K562 (cell line): ENCODE measurements at regions not wholly inside any gene's neighbourhood (a gene's known extent, or its start where the extent isn't known, plus 50 kb on each side); places are given as distances from the start of the nearest gene placed in this dataset.

Experiments
- EHMT2 ChIP-seq: fragments of 450-650 bp; IDR thresholded peaks from 2 replicates; pipeline ENCODE4 v1.6.1; 2018; ENCODE audit warnings: antibody characterized with exemption
- ELF2 ChIP-seq: fragments of 250-450 bp; sonication (Bioruptor Pico); IDR thresholded peaks from 2 replicates; pipeline ENCODE4 v1.5.0; 2021; ENCODE audit warnings: mild to moderate bottlenecking
- ELF4 ChIP-seq: fragments of 450-650 bp; formaldehyde crosslinking; IDR thresholded peaks from 2 replicates; pipeline ENCODE4 v1.4.0; 2022; ENCODE audit warnings: missing genetic modification characterization
- HDAC1 ChIP-seq, 2 experiments: fragments of 450-650 bp; IDR thresholded peaks; 2 replicates each; pipeline ENCODE4 v1.6.1; 2016 to 2017; ENCODE audit warnings: inconsistent platforms in 1 of 2, mild to moderate bottlenecking in 1 of 2, moderate library complexity in 1 of 2
- IRF2 ChIP-seq: sonication (generic); formaldehyde crosslinking; IDR thresholded peaks from 2 replicates; pipeline ENCODE4 v1.8.1; 2022; ENCODE audit warnings: mild to moderate bottlenecking, missing genetic modification reagents
- KDM1A ChIP-seq, 2 experiments: fragments of 450-650 bp; IDR thresholded peaks; 2 replicates each; pipeline ENCODE4 v1.6.1; 2016; ENCODE audit warnings: mild to moderate bottlenecking in 2 of 2
- PREB ChIP-seq: sonication (generic); formaldehyde crosslinking; IDR thresholded peaks from 2 replicates; pipeline ENCODE4 v1.8.1; 2023; ENCODE audit warnings: mild to moderate bottlenecking, missing genetic modification reagents
- ZBTB12 ChIP-seq: fragments of 250-450 bp; sonication (Bioruptor Pico); IDR thresholded peaks from 2 replicates; pipeline ENCODE4 v1.4.0; 2020
- ZC3H11A ChIP-seq: IDR thresholded peaks from 2 replicates; pipeline ENCODE4 v1.6.1; 2012; ENCODE audit warnings: low read depth, low read length, improper control_type of control experiment
- ZFP1 ChIP-seq: fragments of 450-650 bp; formaldehyde crosslinking; IDR thresholded peaks from 2 replicates; pipeline ENCODE4 v1.4.0; 2020; ENCODE audit warnings: mild to moderate bottlenecking, mixed read lengths
- TF ChIP-seq, protein P1 (sequence below), 3 experiments: fragments of 200-800 bp in 1 of 3; sonication (Bioruptor generic) in 1 of 3; sonication (generic) in 1 of 3; formaldehyde crosslinking in 1 of 3; IDR thresholded peaks; 2 replicates each; pipeline versions ENCODE4 v1.6.1 to v1.8.0; 2016 to 2022; ENCODE audit warnings: mild to moderate bottlenecking in 2 of 3, missing compliant biosample characterization in 2 of 3, missing genetic modification characterization in 2 of 3, missing genetic modification reagents in 1 of 3

GRCh38 chr14:98725191-98725590 lies 546.8 kb downstream of the BCL11B start (continued):
- TF ChIP-seq, protein P1, sequence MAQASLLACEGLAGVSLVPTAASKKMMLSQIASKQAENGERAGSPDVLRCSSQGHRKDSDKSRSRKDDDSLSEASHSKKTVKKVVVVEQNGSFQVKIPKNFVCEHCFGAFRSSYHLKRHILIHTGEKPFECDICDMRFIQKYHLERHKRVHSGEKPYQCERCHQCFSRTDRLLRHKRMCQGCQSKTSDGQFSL (CRISPR knock-in tag; IDR thresholded peaks at IDR 0.05): no peak
- TF ChIP-seq, protein P1 (tag; IDR thresholded peaks at IDR 0.05): no peak
- no peak for TF ChIP-seq HDAC1 (IDR thresholded peaks at IDR 0.05)
- TF ChIP-seq IRF2: no peak
- TF ChIP-seq PREB (CRISPR knock-in tag): no peak
- no peak for TF ChIP-seq KDM1A (IDR thresholded peaks at IDR 0.05)
- TF ChIP-seq EHMT2: no peak
- no peak for TF ChIP-seq ZC3H11A
- no peak for TF ChIP-seq ELF4 (CRISPR knock-in tag)
- no peak for TF ChIP-seq ZBTB12 (CRISPR knock-in tag)
- TF ChIP-seq ZFP1: no peak
- TF ChIP-seq ELF2 (CRISPR knock-in tag): no peak
